B cell (primary cell): ENCODE measurements at regions not wholly inside any gene's neighbourhood (a gene's known extent, or its start where the extent isn't known, plus 50 kb on each side); places are given as distances from the start of the nearest gene placed in this dataset.

ENCODE experiments used
- EZH2 ChIP-seq: IDR thresholded peaks from 2 replicates; pipeline ENCODE4 v1.6.1; 2012; ENCODE audit warnings: borderline replicate concordance, low read depth, mild to moderate bottlenecking, moderate library complexity, low read length; ENCODE audit not compliant: insufficient read depth, poor library complexity, severe bottlenecking
- TF ChIP-seq, protein P1 (sequence below): fragments of 200-600 bp; IDR thresholded peaks from one replicate; pipeline ENCODE4 v1.8.0; 2022; ENCODE audit warnings: antibody characterized with exemption, mild to moderate bottlenecking

DNA sequence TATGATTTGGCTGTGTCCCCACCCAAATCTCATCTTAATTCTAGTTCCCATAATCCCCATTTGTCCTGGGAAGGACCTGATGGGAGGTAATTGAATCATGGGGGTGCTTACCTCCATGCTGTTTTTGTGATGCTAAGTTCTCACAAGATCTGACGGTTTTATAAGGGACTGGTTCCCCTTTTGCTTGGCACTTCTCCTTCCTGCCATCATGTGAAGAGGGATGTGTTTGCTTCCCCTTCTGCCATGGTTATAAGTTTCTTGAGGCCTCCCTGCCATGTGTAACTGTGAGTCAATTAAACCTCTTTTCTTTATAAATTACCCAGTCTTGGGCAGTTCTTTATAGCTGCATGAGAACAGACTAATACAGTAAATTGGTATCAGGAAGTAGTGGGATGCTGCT, 114.1 kb downstream of the ZNF648 start:
- TF ChIP-seq, protein P1, sequence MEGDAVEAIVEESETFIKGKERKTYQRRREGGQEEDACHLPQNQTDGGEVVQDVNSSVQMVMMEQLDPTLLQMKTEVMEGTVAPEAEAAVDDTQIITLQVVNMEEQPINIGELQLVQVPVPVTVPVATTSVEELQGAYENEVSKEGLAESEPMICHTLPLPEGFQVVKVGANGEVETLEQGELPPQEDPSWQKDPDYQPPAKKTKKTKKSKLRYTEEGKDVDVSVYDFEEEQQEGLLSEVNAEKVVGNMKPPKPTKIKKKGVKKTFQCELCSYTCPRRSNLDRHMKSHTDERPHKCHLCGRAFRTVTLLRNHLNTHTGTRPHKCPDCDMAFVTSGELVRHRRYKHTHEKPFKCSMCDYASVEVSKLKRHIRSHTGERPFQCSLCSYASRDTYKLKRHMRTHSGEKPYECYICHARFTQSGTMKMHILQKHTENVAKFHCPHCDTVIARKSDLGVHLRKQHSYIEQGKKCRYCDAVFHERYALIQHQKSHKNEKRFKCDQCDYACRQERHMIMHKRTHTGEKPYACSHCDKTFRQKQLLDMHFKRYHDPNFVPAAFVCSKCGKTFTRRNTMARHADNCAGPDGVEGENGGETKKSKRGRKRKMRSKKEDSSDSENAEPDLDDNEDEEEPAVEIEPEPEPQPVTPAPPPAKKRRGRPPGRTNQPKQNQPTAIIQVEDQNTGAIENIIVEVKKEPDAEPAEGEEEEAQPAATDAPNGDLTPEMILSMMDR, result no peak
- no peak for TF ChIP-seq EZH2
